ENCODE measurements at regions not wholly inside any gene's neighbourhood (a gene's known extent, or its start where the extent isn't known, plus 50 kb on each side); places are given as distances from the start of the nearest gene placed in this dataset.

GRCh38 chr14:44112774-44113460 lies 394.2 kb downstream of the FSCB start:
- ChIA-PET CTCF (no interaction called here), POLR2A (no interaction called here)
- no peak overlapping the region for H3K4me3 ChIP-seq (ENCODE audit: low read depth, low read length)
- TF ChIP-seq CTCF (IDR thresholded peaks at IDR 0.05; ENCODE audit: insufficient read depth, low read length, missing control alignments) = no peak
- no peak for DNase-seq (ENCODE audit: low read depth, low spot score)

- ChIA-PET CTCF (no interaction called here), POLR2A (no interaction called here)
- no peak for TF ChIP-seq CTCF (IDR thresholded peaks at IDR 0.05; ENCODE audit: insufficient read depth, low read length, missing control alignments)
- H3K4me3 ChIP-seq (ENCODE audit: low read depth, low read length) = no peak overlapping the region
- DNase-seq (ENCODE audit: low read depth, low spot score) = no peak
These were observed 398.0 kb downstream of the FSCB start for GRCh38 chr14:44109036-44109435.

- POLR2A ChIA-PET = no interaction called here
- CTCF ChIA-PET = no interaction called here
- H3K4me3 ChIP-seq (ENCODE audit: low read depth, low read length) = no peak overlapping the region
- no peak for TF ChIP-seq CTCF (IDR thresholded peaks at IDR 0.05; ENCODE audit: insufficient read depth, low read length, missing control alignments)
- DNase-seq (ENCODE audit: low read depth, low spot score) = no peak
These were observed 398.5 kb downstream of the FSCB start for GRCh38 chr14:44108601-44109000.

- CTCF ChIA-PET = no interaction called here
- no peak overlapping the region for H3K4me3 ChIP-seq (ENCODE audit: low read depth, low read length)
- POLR2A ChIA-PET = no interaction called here
- TF ChIP-seq CTCF (IDR thresholded peaks at IDR 0.05; ENCODE audit: insufficient read depth, low read length, missing control alignments) = no peak
- DNase-seq (ENCODE audit: low read depth, low spot score) = no peak
These were observed 399.9 kb downstream of the FSCB start for GRCh38 chr14:44107156-44107555.

GRCh38 chr14:44099743-44100488 lies 407.2 kb downstream of the FSCB start:
- ChIA-PET POLR2A (no interaction called here), CTCF (no interaction called here)
- no peak for TF ChIP-seq CTCF (IDR thresholded peaks at IDR 0.05; ENCODE audit: insufficient read depth, low read length, missing control alignments)
- no peak for DNase-seq (ENCODE audit: low read depth, low spot score)
- H3K4me3 ChIP-seq (ENCODE audit: low read depth, low read length) = no peak overlapping the region

- no peak for TF ChIP-seq CTCF (IDR thresholded peaks at IDR 0.05; ENCODE audit: insufficient read depth, low read length, missing control alignments)
- ChIA-PET POLR2A (no interaction called here), CTCF (no interaction called here)
- DNase-seq (ENCODE audit: low read depth, low spot score) = no peak
- H3K4me3 ChIP-seq (ENCODE audit: low read depth, low read length) = no peak overlapping the region
These were observed 425.9 kb downstream of the FSCB start for GRCh38 chr14:44081146-44081545.
